Left lung (tissue), 4 donors: ENCODE measurements at regions not wholly inside any gene's neighbourhood (a gene's known extent, or its start where the extent isn't known, plus 50 kb on each side); places are given as distances from the start of the nearest gene placed in this dataset.

Source experiments
- ATAC-seq: fragments of 200-7000 bp; cut with Tn5 transposase; one replicate; pipeline ENCODE4 v1.9.1; 2020; ENCODE audit warnings: moderate library complexity
- DNase-seq, 4 donors: peaks; one replicate each; pipeline ENCODE4 v3.0.0-alpha.2; 2013 to 2020
- H3K27ac ChIP-seq, 2 donors: fragments of 200-600 bp; sonication (generic) in 1 of 2; one replicate each; pipeline versions ENCODE4 v1.5.0 to v1.8.0; 2020 to 2021
- H3K27me3 ChIP-seq, 2 donors: fragments of 200-600 bp; sonication (generic) in 1 of 2; one replicate each; pipeline versions ENCODE4 v1.5.0 to v1.8.0; 2020 to 2021
- H3K36me3 ChIP-seq, 2 donors: fragments of 200-600 bp; sonication (generic) in 1 of 2; one replicate each; pipeline versions ENCODE4 v1.5.0 to v1.8.0; 2020 to 2021
- H3K4me1 ChIP-seq, 2 donors: fragments of 200-600 bp; one replicate each; pipeline ENCODE4 v1.8.0; 2021
- H3K4me3 ChIP-seq, 2 donors: fragments of 200-600 bp; sonication (generic) in 1 of 2; one replicate each; pipeline versions ENCODE4 v1.5.0 to v1.8.0; 2020 to 2021; ENCODE audit warnings: mild to moderate bottlenecking in 1 of 2
- H3K9me3 ChIP-seq, 2 donors: fragments of 200-600 bp; sonication (generic) in 1 of 2; one replicate each; pipeline versions ENCODE4 v1.5.0 to v1.8.0; 2020 to 2021
- intact Hi-C, 2 donors: fragments of 100-400 bp; cut with DNase I; formaldehyde crosslinking; loops; one replicate each; pipeline versions ENCODE4 v1.11.2 to v1.14.2; 2022
- TF ChIP-seq, protein P1 (sequence below), 2 donors: fragments of 200-600 bp; sonication (generic) in 1 of 2; IDR thresholded peaks; one replicate each; pipeline versions ENCODE4 v1.5.0 to v1.8.0; 2021; ENCODE audit warnings: antibody characterized with exemption in 2 of 2
- donor health status: DM: no; HTN: yes; CAD: no.
- donor health status: DM: no; HTN: no; CAD: no.

DNA sequence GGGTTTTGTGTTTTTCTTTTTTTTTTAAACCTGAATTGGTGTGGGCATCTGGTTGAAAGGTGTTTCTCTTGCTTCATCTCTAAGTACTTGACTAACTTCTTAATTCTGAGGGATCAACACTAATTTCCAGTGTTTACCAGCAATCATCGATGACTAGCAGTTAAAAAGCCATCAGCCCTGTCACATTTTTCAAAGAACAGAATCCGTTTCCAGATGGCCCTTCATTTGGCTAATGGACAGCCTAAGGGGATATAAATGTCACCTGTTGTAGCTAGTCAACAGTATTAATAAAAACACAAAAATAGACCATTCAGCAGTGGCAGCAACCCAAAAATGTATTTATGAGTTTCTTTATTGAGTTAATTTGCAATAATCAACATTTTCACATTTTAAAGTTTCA is 1076.5 kb downstream of the MAT2B start:
- no peak for ATAC-seq
- intact Hi-C loops = no loop called here
- Histone ChIP-seq H3K9me3 (no peaks in the 10 kb centered on the region), H3K27ac (no peak overlapping the region), H3K4me1 (no peaks in the 10 kb centered on the region), H3K4me3 (no peak overlapping the region), H3K27me3 (no peaks in the 10 kb centered on the region), H3K36me3 (no peaks in the 10 kb centered on the region)
- DNase-seq = no peak
- TF ChIP-seq, protein P1, sequence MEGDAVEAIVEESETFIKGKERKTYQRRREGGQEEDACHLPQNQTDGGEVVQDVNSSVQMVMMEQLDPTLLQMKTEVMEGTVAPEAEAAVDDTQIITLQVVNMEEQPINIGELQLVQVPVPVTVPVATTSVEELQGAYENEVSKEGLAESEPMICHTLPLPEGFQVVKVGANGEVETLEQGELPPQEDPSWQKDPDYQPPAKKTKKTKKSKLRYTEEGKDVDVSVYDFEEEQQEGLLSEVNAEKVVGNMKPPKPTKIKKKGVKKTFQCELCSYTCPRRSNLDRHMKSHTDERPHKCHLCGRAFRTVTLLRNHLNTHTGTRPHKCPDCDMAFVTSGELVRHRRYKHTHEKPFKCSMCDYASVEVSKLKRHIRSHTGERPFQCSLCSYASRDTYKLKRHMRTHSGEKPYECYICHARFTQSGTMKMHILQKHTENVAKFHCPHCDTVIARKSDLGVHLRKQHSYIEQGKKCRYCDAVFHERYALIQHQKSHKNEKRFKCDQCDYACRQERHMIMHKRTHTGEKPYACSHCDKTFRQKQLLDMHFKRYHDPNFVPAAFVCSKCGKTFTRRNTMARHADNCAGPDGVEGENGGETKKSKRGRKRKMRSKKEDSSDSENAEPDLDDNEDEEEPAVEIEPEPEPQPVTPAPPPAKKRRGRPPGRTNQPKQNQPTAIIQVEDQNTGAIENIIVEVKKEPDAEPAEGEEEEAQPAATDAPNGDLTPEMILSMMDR (IDR thresholded peaks at IDR 0.05) = no peak

DNA sequence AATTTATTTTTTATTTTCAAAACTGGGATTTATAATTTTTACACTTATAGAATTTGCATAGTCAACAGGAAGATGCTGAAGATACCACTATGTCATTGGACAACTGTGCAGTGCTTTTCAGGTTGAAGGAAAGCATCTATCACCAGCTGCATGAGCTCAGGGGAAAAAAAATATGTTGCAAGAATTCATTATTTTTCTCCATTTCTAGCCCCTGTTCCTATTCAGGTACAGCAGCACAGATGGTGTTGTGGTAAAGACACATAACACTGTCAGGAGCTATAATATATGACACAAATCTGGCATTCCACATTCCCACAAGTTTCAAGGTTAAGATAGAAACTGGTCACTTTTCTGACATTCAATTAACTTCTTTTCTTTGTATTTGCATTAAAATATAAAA is 1088.6 kb downstream of the MAT2B start:
- Histone ChIP-seq H3K36me3 (no peaks in the 10 kb centered on the region), H3K9me3 (no peaks in the 10 kb centered on the region), H3K27ac (no peak overlapping the region), H3K27me3 (no peaks in the 10 kb centered on the region), H3K4me3 (no peak overlapping the region), H3K4me1 (no peaks in the 10 kb centered on the region)
- no peak for DNase-seq
- no peak for ATAC-seq
- intact Hi-C loops = no loop called here
- TF ChIP-seq, protein P1 (IDR thresholded peaks at IDR 0.05) = no peak

DNA sequence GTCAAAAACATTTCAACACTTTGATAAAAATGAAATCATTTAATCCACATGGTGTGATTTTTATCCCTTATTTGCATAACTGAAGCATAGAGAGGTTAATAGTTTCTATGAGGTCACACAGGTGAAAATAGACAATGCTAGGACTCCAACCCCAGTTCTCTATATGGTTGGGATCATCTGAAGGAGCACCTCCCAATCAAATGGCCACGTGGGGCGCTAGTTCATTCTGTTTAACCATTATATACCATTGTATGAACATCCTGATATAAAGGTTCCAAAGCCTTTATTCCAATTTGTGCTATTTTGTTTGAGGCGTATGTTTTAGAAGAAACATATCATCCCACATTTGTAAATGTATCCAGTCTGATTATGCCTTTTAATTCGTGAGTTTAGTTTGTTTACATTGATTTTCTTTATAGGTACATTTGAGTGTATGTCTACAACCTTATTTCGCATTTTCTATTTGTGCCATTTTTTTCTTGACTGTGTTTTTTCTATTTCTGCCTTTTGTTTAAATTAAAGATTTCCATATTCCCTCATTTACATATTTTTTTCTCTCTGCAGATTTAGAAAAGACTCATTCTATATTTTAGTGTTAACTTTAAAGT is 1092.0 kb downstream of the MAT2B start:
- Histone ChIP-seq H3K36me3 (no peaks in the 10 kb centered on the region), H3K9me3 (peaks cover 0 to 9% of the 10 kb centered on the region in 2 donors), H3K4me3 (no peak overlapping the region), H3K4me1 (no peaks in the 10 kb centered on the region), H3K27me3 (no peaks in the 10 kb centered on the region), H3K27ac (no peak overlapping the region)
- TF ChIP-seq, protein P1 (IDR thresholded peaks at IDR 0.05) = no peak
- ATAC-seq (no peak), DNase-seq (no peak)
- intact Hi-C loops = no loop called here

DNA sequence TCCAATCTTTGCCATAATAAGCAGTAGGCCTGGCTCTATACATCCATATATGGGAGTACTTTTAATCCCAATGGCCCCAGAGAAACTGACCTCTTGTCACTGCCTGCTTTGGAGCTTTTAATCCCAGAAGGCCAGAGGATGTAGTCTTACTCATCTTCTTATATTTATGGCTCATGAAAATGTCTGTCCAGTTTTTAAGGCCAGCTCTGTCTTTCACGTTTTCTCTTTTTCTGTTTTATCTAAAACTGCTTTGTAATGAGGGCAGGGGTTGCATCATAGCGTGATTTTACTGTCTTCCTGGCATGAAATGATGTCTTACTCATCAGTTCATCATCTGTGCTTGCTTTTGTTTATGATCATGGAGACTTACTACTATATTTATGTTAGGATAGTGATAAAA is 1094.9 kb downstream of the MAT2B start:
- no peaks in the 10 kb centered on the region for H3K27me3 ChIP-seq
- H3K27ac ChIP-seq = no peak overlapping the region
- H3K4me3 ChIP-seq = no peak overlapping the region
- TF ChIP-seq, protein P1 (IDR thresholded peaks at IDR 0.05) = no peak
- H3K36me3 ChIP-seq = no peaks in the 10 kb centered on the region
- ATAC-seq (no peak), DNase-seq (no peak)
- no peaks in the 10 kb centered on the region for H3K4me1 ChIP-seq
- intact Hi-C loops = no loop called here
- H3K9me3 ChIP-seq = peaks cover 0 to 9% of the 10 kb centered on the region in 2 donors

DNA sequence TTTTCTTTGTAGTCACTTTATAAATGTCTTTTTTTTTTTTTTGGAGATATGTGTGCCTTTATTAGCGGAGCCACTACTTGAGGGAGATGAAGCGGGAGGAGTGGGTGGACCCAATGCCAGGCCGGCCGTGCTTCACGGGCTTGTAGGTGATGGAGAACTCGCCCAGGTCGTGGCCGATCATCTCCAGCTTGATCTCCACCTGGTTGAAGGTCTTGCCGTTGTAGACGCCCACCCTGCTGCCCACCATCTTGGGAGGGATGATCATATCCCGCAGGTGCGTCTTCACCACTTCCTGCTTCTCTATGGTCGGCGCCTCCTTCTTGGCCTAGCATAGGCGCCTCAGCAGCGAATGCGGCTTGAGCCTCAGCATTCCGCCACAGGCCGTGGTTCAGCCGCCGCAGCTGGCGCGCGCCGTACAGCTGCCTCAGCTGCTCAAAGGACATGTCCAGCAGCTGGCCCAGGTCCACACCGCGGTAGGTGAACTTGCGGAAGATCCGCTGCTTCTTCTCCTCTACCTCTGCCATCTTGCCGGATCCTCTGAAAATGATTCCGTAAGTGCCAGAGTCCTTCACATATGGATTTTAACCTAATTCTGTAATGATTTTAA is 1095.6 kb downstream of the MAT2B start:
- Histone ChIP-seq H3K9me3 (peaks cover 0 to 9% of the 10 kb centered on the region in 2 donors), H3K4me3 (no peak overlapping the region), H3K27ac (no peak overlapping the region), H3K4me1 (no peaks in the 10 kb centered on the region), H3K36me3 (no peaks in the 10 kb centered on the region), H3K27me3 (no peaks in the 10 kb centered on the region)
- DNase-seq (peak in 1 of 4 donors; percentile 51), ATAC-seq (no peak)
- intact Hi-C loops = no loop called here
- TF ChIP-seq, protein P1 (IDR thresholded peaks at IDR 0.05) = no peak
